GM23248 (cell line): ENCODE measurements at regions not wholly inside any gene's neighbourhood (a gene's known extent, or its start where the extent isn't known, plus 50 kb on each side); places are given as distances from the start of the nearest gene placed in this dataset.
A peak's percentile ranks its signal among the peaks of the same experiment; 100 is the strongest.
"Not testable (repeated sequence)": the region's sequence is repeated elsewhere in the genome, so short reads cannot be mapped to it uniquely, and the experiment has no call there.

Experiments used
- DNase-seq: peaks from one replicate; pipeline ENCODE4 v3.0.0-alpha.2; 2015
- H2AFZ ChIP-seq: fragments of 200-600 bp; sonication (generic); 2 replicates; pipeline ENCODE4 v1.6.1; 2016; ENCODE audit warnings: antibody characterized with exemption
- H3F3A ChIP-seq: fragments of 200-600 bp; sonication (generic); 2 replicates; pipeline ENCODE4 v1.6.1; 2016; ENCODE audit warnings: mild to moderate bottlenecking, antibody characterized with exemption, mixed run types; ENCODE audit not compliant: insufficient read depth
- H3K27ac ChIP-seq: fragments of 200-600 bp; sonication (generic); 2 replicates; pipeline ENCODE4 v1.5.1; 2016; ENCODE audit warnings: mild to moderate bottlenecking
- H3K27me3 ChIP-seq: fragments of 200-600 bp; sonication (generic); replicated peaks from 2 replicates; pipeline ENCODE4 v1.6.1; 2016; ENCODE audit warnings: mild to moderate bottlenecking; ENCODE audit not compliant: insufficient read depth
- H3K36me3 ChIP-seq: fragments of 200-600 bp; sonication (generic); 2 replicates; pipeline ENCODE4 v1.6.1; 2016; ENCODE audit warnings: low read depth, mild to moderate bottlenecking
- H3K4me1 ChIP-seq: fragments of 200-600 bp; sonication (generic); 2 replicates; pipeline ENCODE4 v1.6.1; 2016; ENCODE audit warnings: mild to moderate bottlenecking; ENCODE audit not compliant: insufficient read depth
- H3K4me2 ChIP-seq: fragments of 200-600 bp; sonication (generic); one replicate; pipeline ENCODE4 v1.6.1; 2016; ENCODE audit warnings: mild to moderate bottlenecking; ENCODE audit not compliant: unreplicated experiment
- H3K4me3 ChIP-seq: fragments of 200-600 bp; sonication (generic); 2 replicates; pipeline ENCODE4 v1.5.1; 2016; ENCODE audit warnings: mild to moderate bottlenecking
- H3K79me2 ChIP-seq: fragments of 200-600 bp; sonication (generic); 2 replicates; pipeline ENCODE4 v1.6.1; 2016; ENCODE audit warnings: mild to moderate bottlenecking; ENCODE audit not compliant: insufficient read depth
- H3K9ac ChIP-seq: fragments of 200-600 bp; sonication (generic); 2 replicates; pipeline ENCODE4 v1.6.1; 2016; ENCODE audit warnings: mild to moderate bottlenecking
- H3K9me2 ChIP-seq: fragments of 200-600 bp; sonication (generic); 2 replicates; pipeline ENCODE4 v1.6.1; 2016; ENCODE audit warnings: mixed run types, mild to moderate bottlenecking, moderate library complexity; ENCODE audit not compliant: insufficient read depth
- H3K9me3 ChIP-seq: fragments of 200-600 bp; sonication (generic); one replicate; pipeline ENCODE4 v1.6.1; 2017; ENCODE audit warnings: low read depth
- H4K20me1 ChIP-seq: fragments of 200-600 bp; sonication (generic); 2 replicates; pipeline ENCODE4 v1.6.0; 2016; ENCODE audit not compliant: insufficient read depth
- EZH2 ChIP-seq: fragments of 200-600 bp; sonication (generic); IDR thresholded peaks from 2 replicates; pipeline ENCODE4 v1.6.1; 2018; ENCODE audit warnings: antibody characterized with exemption, mild to moderate bottlenecking; ENCODE audit not compliant: insufficient read depth, poor library complexity, severe bottlenecking
- EZH2phosphoT487 ChIP-seq: fragments of 200-600 bp; sonication (generic); IDR thresholded peaks from 2 replicates; pipeline ENCODE4 v1.6.1; 2018; ENCODE audit warnings: antibody characterized with exemption, moderate library complexity, mild to moderate bottlenecking, low read depth; ENCODE audit not compliant: insufficient read depth
- WGBS, 2 experiments: methylation state at CpG; one replicate each; pipeline ENCODE4 v1.1.6; 2015 to 2017; ENCODE audit warnings: low lambda C conversion rate in 2 of 2, low coverage in 1 of 2; ENCODE audit errors: missing lambda C conversion rate in 2 of 2; 5-methylcytosine and 5-hydroxymethylcytosine counted together
- in situ Hi-C: fragments of 300-500 bp; cut with MboI; formaldehyde crosslinking; loops from 2 replicates; pipeline ENCODE4 v1.15.0; 2020

DNA sequence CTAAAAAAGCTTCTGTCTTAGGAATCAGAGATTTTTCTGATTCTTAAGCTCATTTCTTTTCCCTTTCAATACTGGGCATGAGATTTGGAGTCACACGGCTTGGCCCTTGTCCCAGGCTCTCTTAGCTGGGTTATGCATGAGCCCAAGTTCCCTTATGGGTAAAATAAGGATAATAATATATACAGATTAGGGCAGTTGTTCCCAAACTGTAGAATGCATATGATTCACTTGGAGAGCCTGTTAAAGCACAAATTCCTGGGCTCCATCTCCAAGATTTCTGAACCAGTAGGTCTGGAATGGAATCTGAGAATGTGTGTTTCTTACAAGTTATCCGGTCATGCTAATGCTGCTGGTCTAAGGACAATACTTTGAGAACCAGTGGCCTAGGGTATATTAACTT lies 154.0 kb downstream of the REEP3 start:
- Histone ChIP-seq H3K9ac (no peak overlapping the region), H3K9me2 (no peaks in the 10 kb centered on the region), H3K4me2 (no peak overlapping the region), H3K79me2 (no peaks in the 10 kb centered on the region), H3K36me3 (no peaks in the 10 kb centered on the region), H3K4me1 (peaks cover 26% of the 10 kb centered on the region), H2AFZ (no peak overlapping the region), H3K4me3 (no peak overlapping the region), H3K9me3 (no peaks in the 10 kb centered on the region), H3K27ac (no peak overlapping the region), H3K27me3 (no peaks in the 10 kb centered on the region), H4K20me1 (no peaks in the 10 kb centered on the region), H3F3A (peaks cover 19% of the 10 kb centered on the region)
- no peak for TF ChIP-seq EZH2phosphoT487
- TF ChIP-seq EZH2, result no peak
- DNase-seq, result peak; percentile 46
- WGBS, 2 experiments, result 42 to 43% methylated on average over 2 of the region's 2 CpGs
- in situ Hi-C loops, result no loop called here

DNA sequence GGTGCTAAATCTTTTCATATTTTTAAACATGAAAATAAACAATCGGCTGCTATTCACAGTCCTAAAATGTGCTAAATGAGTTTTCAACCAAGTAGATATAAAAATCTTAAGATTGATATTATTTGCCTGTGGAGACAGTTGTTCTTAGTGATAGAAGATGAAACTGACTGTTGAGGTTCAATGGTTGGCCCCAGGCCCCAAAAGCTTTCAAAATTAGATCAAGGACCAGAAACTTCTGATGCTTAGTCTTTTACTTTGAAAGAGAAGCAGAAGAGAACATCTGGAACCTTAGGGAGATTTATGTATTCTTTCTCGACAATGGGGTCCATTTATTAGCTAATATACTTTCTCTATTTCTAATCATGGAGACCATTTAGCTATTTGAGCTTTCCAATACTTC lies 155.8 kb downstream of the REEP3 start:
- no peaks in the 10 kb centered on the region for H4K20me1 ChIP-seq
- no peaks in the 10 kb centered on the region for H3K27me3 ChIP-seq
- TF ChIP-seq EZH2phosphoT487 (no peak), EZH2 (no peak)
- H3K9me3 ChIP-seq, result no peaks in the 10 kb centered on the region
- no peak overlapping the region for H3K9ac ChIP-seq
- no peak overlapping the region for H3K27ac ChIP-seq
- no peaks in the 10 kb centered on the region for H3K36me3 ChIP-seq
- H3F3A ChIP-seq, result peaks cover 8% of the 10 kb centered on the region; the same call in 1 of the 2 replicates
- peaks cover 12% of the 10 kb centered on the region for H3K4me1 ChIP-seq
- 71 to 73% methylated on average over 2 of the region's 2 CpGs for WGBS, 2 experiments
- no peak for DNase-seq
- H3K79me2 ChIP-seq, result no peaks in the 10 kb centered on the region
- no peak overlapping the region for H3K4me2 ChIP-seq
- in situ Hi-C loops, result no loop called here
- H2AFZ ChIP-seq, result no peak overlapping the region
- no peak overlapping the region for H3K4me3 ChIP-seq
- H3K9me2 ChIP-seq, result no peaks in the 10 kb centered on the region

DNA sequence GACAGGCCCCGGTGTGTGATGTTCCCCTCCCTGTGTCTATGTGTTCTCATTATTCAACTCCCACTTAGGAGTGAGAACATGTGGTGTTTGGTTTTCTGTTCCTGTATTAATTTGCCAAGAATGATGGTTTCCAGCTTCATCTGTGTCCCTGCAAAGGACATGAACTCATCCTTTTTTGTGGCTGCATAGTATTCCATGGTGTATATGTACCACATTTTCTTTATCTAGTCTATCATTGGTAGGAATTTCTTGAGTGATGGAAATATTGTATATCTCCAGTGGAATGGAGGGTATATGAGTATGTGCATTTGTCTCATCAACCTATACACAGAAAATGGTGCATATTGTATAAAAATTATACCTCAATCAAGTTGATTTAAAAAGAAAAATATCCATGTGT lies 159.3 kb downstream of the REEP3 start:
- DNase-seq, H3K27me3 ChIP-seq, H2AFZ ChIP-seq, H3K9ac ChIP-seq, H3K36me3 ChIP-seq, in situ Hi-C loops, H3K9me3 ChIP-seq, H4K20me1 ChIP-seq, H3K4me2 ChIP-seq, H3K4me3 ChIP-seq, H3K9me2 ChIP-seq, H3K27ac ChIP-seq, H3K79me2 ChIP-seq: not testable (repeated sequence)
- WGBS, 2 experiments, result 100% methylated on average over 1 of the region's 1 CpG
- Histone ChIP-seq H3F3A (peaks cover 10% of the 10 kb centered on the region), H3K4me1 (peaks cover 15% of the 10 kb centered on the region)

DNA sequence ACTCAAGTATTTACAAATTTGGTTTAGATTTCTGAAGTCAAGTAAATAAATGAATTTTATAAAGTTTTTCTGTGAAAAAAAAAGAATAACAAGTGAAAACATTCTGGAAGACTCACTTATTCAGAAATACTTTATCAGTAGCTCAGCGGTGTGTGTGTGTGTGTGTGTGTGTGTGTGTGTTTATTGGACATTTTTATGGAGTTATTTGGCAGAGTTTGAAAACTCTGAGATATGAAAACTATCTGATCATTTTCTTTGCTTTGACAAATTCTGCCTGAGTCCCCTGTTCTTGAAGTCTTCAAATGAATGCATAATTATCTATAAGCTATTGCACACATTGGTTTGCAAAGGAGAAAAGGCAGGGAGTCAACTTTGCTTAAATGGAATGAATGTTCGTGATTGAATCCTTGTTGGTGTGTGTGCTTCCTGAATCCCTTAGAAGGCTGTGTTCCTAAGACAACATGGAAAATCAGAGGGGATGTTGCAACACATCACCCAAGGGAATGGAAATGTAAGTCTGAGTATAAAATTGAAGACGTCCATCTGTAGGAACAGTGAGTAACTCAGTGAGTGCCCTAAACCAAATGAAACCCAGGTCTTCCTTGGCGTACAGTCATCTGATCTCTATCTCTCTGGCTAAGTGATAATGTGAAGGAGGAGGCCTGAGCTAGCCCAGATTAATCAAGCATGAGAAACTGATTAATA lies 160.9 kb downstream of the REEP3 start:
- TF ChIP-seq EZH2 (no peak), EZH2phosphoT487 (no peak)
- peak overlapping the region; percentile 30; the same call in 1 of the 2 replicates for H2AFZ ChIP-seq
- H4K20me1 ChIP-seq, result no peaks in the 10 kb centered on the region
- H3K36me3 ChIP-seq, result no peaks in the 10 kb centered on the region
- no peaks in the 10 kb centered on the region for H3K9me2 ChIP-seq
- H3K9me3 ChIP-seq, result no peaks in the 10 kb centered on the region
- H3K27ac ChIP-seq, result peak overlapping the region; percentile 58
- H3K79me2 ChIP-seq, result no peaks in the 10 kb centered on the region
- H3K4me3 ChIP-seq, result 0 out of 2 replicates have a peak overlapping the region, but pooled peaks have one; percentile 21
- H3K9ac ChIP-seq, result peak overlapping the region; percentile 16; the same call in 1 of the 2 replicates
- peak; percentile 90 for DNase-seq
- H3K4me1 ChIP-seq, result peaks cover 15% of the 10 kb centered on the region
- H3F3A ChIP-seq, result peaks cover 10% of the 10 kb centered on the region
- 10 to 11% methylated on average over 4 of the region's 4 CpGs for WGBS, 2 experiments
- no peaks in the 10 kb centered on the region for H3K27me3 ChIP-seq
- peak overlapping the region; percentile 35 for H3K4me2 ChIP-seq
- in situ Hi-C loops, result no loop called here

DNA sequence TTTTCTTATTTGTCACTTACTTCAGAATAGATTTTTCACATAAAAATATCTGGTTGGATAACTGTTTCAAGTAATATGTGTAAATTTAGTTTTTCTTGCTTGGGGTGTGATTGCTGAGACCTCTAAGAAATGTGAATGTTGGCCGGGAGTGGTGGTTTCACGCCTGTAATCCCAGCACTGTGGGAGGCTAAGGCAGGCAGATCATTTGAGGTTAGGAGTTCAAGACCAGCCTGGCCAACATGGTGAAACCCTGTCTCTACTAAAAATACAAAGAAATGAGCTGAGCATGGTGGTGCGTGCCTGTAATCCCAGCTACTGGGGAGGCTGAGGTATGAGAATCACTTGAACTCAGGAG lies 161.5 kb downstream of the REEP3 start:
- H3K27me3 ChIP-seq, H4K20me1 ChIP-seq, in situ Hi-C loops, H3K9me3 ChIP-seq, H3K4me2 ChIP-seq, H3K79me2 ChIP-seq, H3K9me2 ChIP-seq, H3K36me3 ChIP-seq, DNase-seq: not testable (repeated sequence)
- Histone ChIP-seq H3F3A (peaks cover 10% of the 10 kb centered on the region), H3K27ac (peak overlapping the region; percentile 58), H3K9ac (peak overlapping the region; percentile 16; the same call in 1 of the 2 replicates), H2AFZ (peak overlapping the region; percentile 24; the same call in 1 of the 2 replicates), H3K4me3 (0 out of 2 replicates have a peak overlapping the region, but pooled peaks have one; percentile 4), H3K4me1 (peaks cover 15% of the 10 kb centered on the region)
- 35 to 42% methylated on average over 3 of the region's 3 CpGs for WGBS, 2 experiments
